ENCODE measurements at regions not wholly inside any gene's neighbourhood (a gene's known extent, or its start where the extent isn't known, plus 50 kb on each side); places are given as distances from the start of the nearest gene placed in this dataset.

GRCh38 chr7:134029-134428 lies 58.3 kb upstream of the FAM20C start:
- TF ChIP-seq CTCF (IDR thresholded peaks at IDR 0.05) = no peak
- Mint-ChIP-seq H3K27me3 (ENCODE audit: low read depth, poor library complexity) (peaks cover 12% of the 10 kb centered on the region), H3K9me3 (no peaks in the 10 kb centered on the region), H3K27ac (no peak overlapping the region), H3K4me1 (peaks cover 8% of the 10 kb centered on the region), H3K36me3 (ENCODE audit: low read depth) (no peaks in the 10 kb centered on the region), H3K4me3 (no peak overlapping the region)
- no peak for DNase-seq

- Mint-ChIP-seq H3K36me3 (ENCODE audit: low read depth) (no peaks in the 10 kb centered on the region), H3K9me3 (no peaks in the 10 kb centered on the region), H3K4me1 (peaks cover 15% of the 10 kb centered on the region)
These were observed 57.7 kb upstream of the FAM20C start for GRCh38 chr7:134561-135256.

GRCh38 chr7:135257-135653 lies 57.1 kb upstream of the FAM20C start:
- no peak for TF ChIP-seq CTCF (IDR thresholded peaks at IDR 0.05)
- Mint-ChIP-seq H3K9me3 (no peaks in the 10 kb centered on the region), H3K27ac (no peak overlapping the region)

More at GRCh38 chr7:134561-135256, 57.7 kb upstream of the FAM20C start:
- peaks cover 9% of the 10 kb centered on the region for H3K27me3 Mint-ChIP-seq (ENCODE audit: low read depth, poor library complexity)
- TF ChIP-seq CTCF (IDR thresholded peaks at IDR 0.05) = no peak
- DNase-seq = no peak
- H3K4me3 Mint-ChIP-seq = no peak overlapping the region
- H3K27ac Mint-ChIP-seq = no peak overlapping the region

GRCh38 chr7:135731-136645 lies 56.4 kb upstream of the FAM20C start:
- no peak overlapping the region for H3K27ac Mint-ChIP-seq
- peaks cover 23% of the 10 kb centered on the region for H3K4me1 Mint-ChIP-seq
- no peaks in the 10 kb centered on the region for H3K9me3 Mint-ChIP-seq
- H3K36me3 Mint-ChIP-seq (ENCODE audit: low read depth) = no peaks in the 10 kb centered on the region
- no peak for TF ChIP-seq CTCF (IDR thresholded peaks at IDR 0.05)
- peaks cover 10% of the 10 kb centered on the region for H3K27me3 Mint-ChIP-seq (ENCODE audit: low read depth, poor library complexity)
- DNase-seq = no peak
- no peak overlapping the region for H3K4me3 Mint-ChIP-seq

More at GRCh38 chr7:135257-135653, 57.1 kb upstream of the FAM20C start:
- Mint-ChIP-seq H3K4me3 (no peak overlapping the region), H3K36me3 (ENCODE audit: low read depth) (no peaks in the 10 kb centered on the region), H3K4me1 (peaks cover 17% of the 10 kb centered on the region), H3K27me3 (ENCODE audit: low read depth, poor library complexity) (peaks cover 7% of the 10 kb centered on the region)
- no peak for DNase-seq

- DNase-seq = no peak
- Mint-ChIP-seq H3K36me3 (ENCODE audit: low read depth) (no peaks in the 10 kb centered on the region), H3K27me3 (ENCODE audit: low read depth, poor library complexity) (peaks cover 19% of the 10 kb centered on the region), H3K27ac (no peak overlapping the region), H3K9me3 (no peaks in the 10 kb centered on the region), H3K4me1 (peaks cover 34% of the 10 kb centered on the region), H3K4me3 (no peak overlapping the region)
- no peak for TF ChIP-seq CTCF (IDR thresholded peaks at IDR 0.05)
These were observed 55.1 kb upstream of the FAM20C start for GRCh38 chr7:137094-137891.

Data from nephron progenitor cell (in vitro differentiated cells).